SH-SY5Y (cell line): ENCODE measurements at regions not wholly inside any gene's neighbourhood (a gene's known extent, or its start where the extent isn't known, plus 50 kb on each side); places are given as distances from the start of the nearest gene placed in this dataset.

ENCODE experiments used
- GATA2 ChIP-seq: IDR thresholded peaks from 2 replicates; pipeline ENCODE4 v1.6.1; 2011; ENCODE audit warnings: mild to moderate bottlenecking, low read depth, low read length
- GATA3 ChIP-seq: IDR thresholded peaks from 2 replicates; pipeline ENCODE4 v1.6.1; 2011; ENCODE audit warnings: low read depth, mild to moderate bottlenecking, low read length, moderate library complexity

GRCh38 chr17:71905376-71906031 lies 215.3 kb upstream of the SOX9 start:
- TF ChIP-seq GATA3: no peak
- TF ChIP-seq GATA2: no peak

- TF ChIP-seq GATA3: no peak
- TF ChIP-seq GATA2: no peak
These were observed 211.7 kb upstream of the SOX9 start for GRCh38 chr17:71909155-71909554.

- TF ChIP-seq GATA3 (no peak), GATA2 (no peak)
These were observed 210.8 kb upstream of the SOX9 start for GRCh38 chr17:71910002-71910401.

GRCh38 chr17:71914042-71914441 lies 206.8 kb upstream of the SOX9 start:
- TF ChIP-seq GATA3 (no peak), GATA2 (no peak)

- TF ChIP-seq GATA3: no peak
- TF ChIP-seq GATA2: no peak
These were observed 206.0 kb upstream of the SOX9 start for GRCh38 chr17:71914812-71915211.

- TF ChIP-seq GATA3 (no peak), GATA2 (no peak)
These were observed 203.1 kb upstream of the SOX9 start for GRCh38 chr17:71917715-71918114.

GRCh38 chr17:71919186-71919585 lies 201.6 kb upstream of the SOX9 start:
- TF ChIP-seq GATA3: no peak
- no peak for TF ChIP-seq GATA2

- TF ChIP-seq GATA3 (no peak), GATA2 (no peak)
These were observed 200.9 kb upstream of the SOX9 start for GRCh38 chr17:71919896-71920295.

- no peak for TF ChIP-seq GATA3
- TF ChIP-seq GATA2: no peak
These were observed 199.0 kb upstream of the SOX9 start for GRCh38 chr17:71921796-71922195.

- no peak for TF ChIP-seq GATA3
These were observed 198.4 kb upstream of the SOX9 start for GRCh38 chr17:71922439-71922838.

- TF ChIP-seq GATA3 (no peak), GATA2 (no peak)
These were observed 193.9 kb upstream of the SOX9 start for GRCh38 chr17:71926746-71927398.

- TF ChIP-seq GATA3: no peak
- no peak for TF ChIP-seq GATA2
These were observed 187.5 kb upstream of the SOX9 start for GRCh38 chr17:71933306-71933705.

GRCh38 chr17:71934520-71934919 lies 186.3 kb upstream of the SOX9 start:
- TF ChIP-seq GATA3: no peak

GRCh38 chr17:71935341-71935740 lies 185.5 kb upstream of the SOX9 start:
- TF ChIP-seq GATA2: no peak

GRCh38 chr17:71936977-71937376 lies 183.8 kb upstream of the SOX9 start:
- no peak for TF ChIP-seq GATA3
- no peak for TF ChIP-seq GATA2

- TF ChIP-seq GATA2 (no peak), GATA3 (no peak)
These were observed 182.9 kb upstream of the SOX9 start for GRCh38 chr17:71937914-71938313.
